Kidney tubule cell (primary cell): ENCODE measurements at regions not wholly inside any gene's neighbourhood (a gene's known extent, or its start where the extent isn't known, plus 50 kb on each side); places are given as distances from the start of the nearest gene placed in this dataset.

ENCODE experiments used
- DNase-seq: peaks from one replicate; pipeline ENCODE4 v3.0.0-alpha.2; 2018; ENCODE audit warnings: low spot score

- DNase-seq = no peak
Measured at GRCh38 chr16:86917471-86918365, 339.4 kb downstream of the FOXL1 start.

DNA sequence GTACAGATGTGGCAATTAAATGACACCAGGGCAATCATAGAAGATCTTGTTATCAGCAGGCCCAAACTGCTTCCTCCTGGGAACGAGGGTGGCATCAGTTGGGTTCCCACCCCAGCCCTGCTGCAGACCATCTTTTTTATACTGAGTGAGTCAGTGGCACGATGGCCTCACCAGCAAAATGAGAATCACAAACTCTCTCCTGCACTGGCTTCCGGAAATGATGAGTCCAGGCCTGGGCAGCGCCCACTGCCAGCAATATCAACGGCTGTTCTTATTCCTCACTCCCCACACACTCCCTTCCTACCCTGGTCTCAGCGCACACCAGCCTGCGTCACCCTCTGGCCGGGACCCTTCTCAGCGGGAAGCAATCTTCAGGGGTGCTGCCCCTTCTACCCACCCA is 340.3 kb downstream of the FOXL1 start:
- DNase-seq = no peak

GRCh38 chr16:86919078-86919477 is 340.7 kb downstream of the FOXL1 start:
- DNase-seq = no peak

DNA sequence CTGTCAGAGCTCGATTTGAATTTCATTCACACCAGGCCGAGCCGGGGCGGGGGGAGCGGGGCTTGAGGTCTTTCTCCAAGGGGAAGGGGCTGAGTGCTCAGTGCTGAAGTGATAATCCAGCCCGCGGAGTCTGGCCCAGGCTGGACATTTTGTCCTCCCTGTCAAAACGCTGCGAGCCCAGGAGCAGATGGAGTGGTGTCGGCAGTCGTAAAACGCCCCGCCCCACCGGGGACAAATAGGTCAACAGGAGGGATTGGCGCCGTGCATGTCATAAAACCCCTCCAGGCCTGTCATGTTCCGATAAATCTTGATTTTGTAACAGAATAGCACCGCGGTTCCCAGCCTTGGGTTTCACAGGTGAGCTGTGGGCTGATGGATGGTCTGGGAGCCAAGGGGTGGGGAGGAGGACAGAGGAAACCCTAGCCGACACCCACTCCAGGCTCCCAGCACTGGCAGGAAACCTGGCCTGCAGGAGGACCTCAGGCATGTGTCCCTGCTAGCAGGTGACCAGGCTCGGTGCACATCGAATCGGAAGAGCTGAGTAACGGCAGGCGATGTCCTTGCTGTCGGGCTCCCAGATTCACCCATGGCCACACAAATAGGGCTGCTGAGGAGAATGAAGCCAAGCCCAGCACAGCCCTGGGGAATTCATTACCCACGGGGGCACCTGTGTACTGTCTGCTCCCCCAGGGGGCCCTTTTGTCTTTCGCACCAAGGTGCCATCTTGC is 341.4 kb downstream of the FOXL1 start:
- no peak for DNase-seq

DNA sequence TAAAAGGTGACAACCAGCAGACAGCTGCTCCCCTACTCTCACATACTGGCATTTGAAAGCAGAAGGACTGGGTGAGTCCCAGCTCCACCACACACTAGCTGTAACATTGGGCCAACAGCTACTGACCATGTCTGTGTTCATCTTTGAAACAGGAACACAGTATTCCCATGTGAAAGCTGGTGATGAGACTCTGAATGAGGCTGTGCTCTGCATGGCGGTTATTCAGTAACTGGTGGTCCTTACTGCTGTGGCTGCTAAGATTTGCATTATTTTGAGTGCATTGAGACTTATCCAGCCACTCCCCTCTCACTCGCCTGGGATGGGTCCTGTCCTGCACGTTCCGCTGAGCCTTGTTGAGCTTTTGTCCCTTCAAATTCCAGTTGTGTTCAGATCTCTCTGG is 342.9 kb downstream of the FOXL1 start:
- DNase-seq = no peak

GRCh38 chr16:86922311-86922710 is 344.0 kb downstream of the FOXL1 start:
- DNase-seq = no peak

GRCh38 chr16:86923656-86924055 is 345.3 kb downstream of the FOXL1 start:
- DNase-seq = no peak

DNA sequence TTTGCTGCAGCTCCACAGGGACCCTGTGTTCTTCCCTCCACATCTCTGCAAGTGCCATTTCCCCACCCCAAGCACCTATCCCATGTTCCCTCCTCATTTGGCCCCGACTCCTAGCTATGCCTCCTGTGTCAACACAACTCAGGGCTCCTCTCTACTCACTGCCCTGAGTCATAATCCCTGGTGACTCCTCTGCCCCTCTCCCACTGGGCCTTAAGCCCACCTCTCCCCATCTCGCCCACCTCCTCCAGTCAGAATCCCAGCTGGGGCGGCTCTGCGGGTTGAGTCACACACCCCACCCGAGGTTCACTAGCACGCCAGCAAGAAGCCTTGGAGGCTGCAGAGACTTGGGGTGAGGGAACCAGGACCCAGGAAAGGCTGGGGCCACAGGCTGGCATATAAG is 346.2 kb downstream of the FOXL1 start:
- DNase-seq = peak; percentile 6

DNA sequence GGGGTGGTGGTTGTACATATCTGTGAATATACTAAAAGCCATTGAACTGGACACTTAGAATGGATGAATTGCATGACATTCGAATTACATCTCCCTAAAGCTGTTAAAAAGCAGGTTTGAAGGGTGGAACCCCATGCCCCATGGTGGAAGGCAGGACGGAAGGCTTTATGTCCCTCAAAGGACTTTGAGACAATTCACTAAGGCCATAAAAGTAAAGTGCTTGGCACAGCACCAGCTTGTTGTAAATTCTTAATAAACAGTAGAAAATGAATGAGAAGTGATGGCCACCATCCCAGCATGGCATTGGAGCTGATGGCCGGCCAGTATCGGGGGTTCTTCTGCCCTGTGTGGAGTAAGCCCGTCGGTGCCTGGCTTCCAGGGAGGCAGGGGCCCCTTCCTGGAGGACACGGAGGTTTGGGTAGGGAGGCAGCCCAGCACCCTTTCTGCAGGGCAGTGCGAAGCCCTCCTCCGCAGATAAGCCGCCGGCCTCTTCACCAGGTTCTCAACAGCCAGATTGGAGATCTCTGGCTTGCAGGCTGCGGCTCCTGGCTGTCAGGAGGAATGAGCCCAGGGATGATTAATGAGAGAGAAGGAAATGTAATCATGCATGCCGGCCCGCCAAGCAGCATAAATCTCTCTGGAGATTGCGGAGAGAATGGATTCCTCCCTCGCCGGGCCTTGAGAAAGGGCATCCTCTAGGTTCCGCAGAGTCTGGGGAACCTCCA is 346.9 kb downstream of the FOXL1 start:
- DNase-seq = peak; percentile 75

- DNase-seq = no peak
Measured at GRCh38 chr16:86926181-86927094, 348.1 kb downstream of the FOXL1 start.

GRCh38 chr16:86927699-86928098 is 349.4 kb downstream of the FOXL1 start:
- DNase-seq = no peak

DNA sequence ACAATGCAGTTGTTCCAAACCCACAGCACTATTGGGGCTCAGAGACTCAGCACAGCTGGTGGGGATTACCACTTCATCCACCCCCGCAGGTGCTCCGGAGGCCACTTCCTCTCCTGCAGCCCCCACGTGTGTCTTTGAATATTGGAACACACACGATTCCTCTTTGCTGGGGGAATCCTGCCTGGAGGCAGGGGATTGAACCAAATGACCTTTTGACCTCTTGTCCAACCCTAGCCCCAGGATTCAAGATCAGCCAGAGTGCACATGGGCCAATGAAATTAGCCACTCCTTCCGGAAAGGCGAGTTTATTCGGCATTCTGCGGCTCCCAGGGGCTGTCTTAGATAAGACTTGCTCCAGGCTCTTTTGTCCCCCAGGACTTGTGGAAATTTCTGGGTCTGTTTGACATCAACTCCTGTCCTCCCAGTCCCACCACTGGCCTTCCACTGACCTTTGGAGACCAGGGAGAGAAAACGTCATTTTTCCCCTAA is 350.2 kb downstream of the FOXL1 start:
- DNase-seq = no peak

- no peak for DNase-seq
Measured at GRCh38 chr16:86929057-86929871, 350.9 kb downstream of the FOXL1 start.

DNA sequence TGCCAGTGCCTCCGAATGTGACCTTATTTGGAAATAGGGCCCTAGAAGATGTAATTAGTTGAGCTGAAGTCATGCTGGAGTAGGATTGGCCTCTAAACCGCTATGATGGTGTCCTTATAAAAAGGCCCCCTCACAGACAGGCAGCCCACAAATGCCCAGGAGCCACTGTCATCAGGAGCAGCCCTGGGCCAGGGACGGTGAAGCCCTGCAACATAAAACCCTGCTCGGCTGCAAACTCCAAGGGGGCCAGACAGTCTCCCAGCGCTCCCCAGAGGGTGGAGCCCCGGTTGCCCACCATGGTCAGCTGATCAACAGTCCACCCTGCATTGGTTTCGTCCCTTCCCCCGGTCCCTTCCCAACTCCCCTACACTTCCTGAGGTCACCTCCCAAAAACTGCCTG is 351.7 kb downstream of the FOXL1 start:
- no peak for DNase-seq

GRCh38 chr16:86930663-86931373 is 352.5 kb downstream of the FOXL1 start:
- DNase-seq = no peak

- peak; percentile 22 for DNase-seq
Measured at GRCh38 chr16:86931410-86931941, 353.1 kb downstream of the FOXL1 start.

- DNase-seq = no peak
Measured at GRCh38 chr16:86932130-86932982, 354.0 kb downstream of the FOXL1 start.

- DNase-seq = no peak
Measured at GRCh38 chr16:86934581-86935375, 356.4 kb downstream of the FOXL1 start.
